HG03432 (cell line): ENCODE measurements at regions not wholly inside any gene's neighbourhood (a gene's known extent, or its start where the extent isn't known, plus 50 kb on each side); places are given as distances from the start of the nearest gene placed in this dataset.

Experiments
- ATAC-seq: cut with Tn5 transposase; IDR thresholded peaks from one replicate; pipeline ENCODE4 v1.9.1; 2021; ENCODE audit warnings: mild to moderate bottlenecking, moderate library complexity; ENCODE audit not compliant: unreplicated experiment

GRCh38 chr10:4669585-4669984 lies 156.4 kb upstream of the AKR1E2 start:
- no peak for ATAC-seq

GRCh38 chr10:4663162-4663992 lies 162.6 kb upstream of the AKR1E2 start:
- peak; percentile 97 for ATAC-seq

- no peak for ATAC-seq
Measured at GRCh38 chr10:4662576-4663161, 163.3 kb upstream of the AKR1E2 start.

- no peak for ATAC-seq
Measured at GRCh38 chr10:4661511-4662255, 164.3 kb upstream of the AKR1E2 start.

GRCh38 chr10:4658777-4659176 lies 167.2 kb upstream of the AKR1E2 start:
- no peak for ATAC-seq

- ATAC-seq: no peak
Measured at GRCh38 chr10:4656576-4657194, 169.3 kb upstream of the AKR1E2 start.

GRCh38 chr10:4655879-4656278 lies 170.1 kb upstream of the AKR1E2 start:
- no peak for ATAC-seq

GRCh38 chr10:4655406-4655805 lies 170.6 kb upstream of the AKR1E2 start:
- no peak for ATAC-seq

- ATAC-seq: no peak
Measured at GRCh38 chr10:4654496-4654895, 171.5 kb upstream of the AKR1E2 start.

GRCh38 chr10:4653160-4653559 lies 172.8 kb upstream of the AKR1E2 start:
- ATAC-seq: no peak

- peak; percentile 73 for ATAC-seq
Measured at GRCh38 chr10:4652111-4653010, 173.6 kb upstream of the AKR1E2 start.

- peak; percentile 55 for ATAC-seq
Measured at GRCh38 chr10:4651404-4652037, 174.5 kb upstream of the AKR1E2 start.

GRCh38 chr10:4650582-4650981 lies 175.4 kb upstream of the AKR1E2 start:
- ATAC-seq: no peak

GRCh38 chr10:4649886-4650508 lies 176.0 kb upstream of the AKR1E2 start:
- ATAC-seq: no peak

- no peak for ATAC-seq
Measured at GRCh38 chr10:4649471-4649870, 176.5 kb upstream of the AKR1E2 start.

- ATAC-seq: no peak
Measured at GRCh38 chr10:4648999-4649398, 177.0 kb upstream of the AKR1E2 start.

GRCh38 chr10:4647109-4647785 lies 178.8 kb upstream of the AKR1E2 start:
- ATAC-seq: no peak

- no peak for ATAC-seq
Measured at GRCh38 chr10:4646547-4646946, 179.5 kb upstream of the AKR1E2 start.

- no peak for ATAC-seq
Measured at GRCh38 chr10:4645836-4646235, 180.2 kb upstream of the AKR1E2 start.
